OCI-LY1 (cell line): ENCODE measurements at regions not wholly inside any gene's neighbourhood (a gene's known extent, or its start where the extent isn't known, plus 50 kb on each side); places are given as distances from the start of the nearest gene placed in this dataset.

Experiments used
- H2AFZ ChIP-seq: fragments of 200-600 bp; sonication (generic), shearing (Covaris generic); 2 replicates; pipeline ENCODE4 v1.6.0; 2014; ENCODE audit warnings: antibody characterized with exemption, mild to moderate bottlenecking, low read length
- H3F3A ChIP-seq: fragments of 200-600 bp; sonication (generic), shearing (Covaris generic); 2 replicates; pipeline ENCODE4 v1.6.0; 2014; ENCODE audit warnings: mild to moderate bottlenecking, antibody characterized with exemption, low read length, moderate library complexity; ENCODE audit not compliant: insufficient read depth
- H3K27ac ChIP-seq: fragments of 200-600 bp; sonication (generic); 2 replicates; pipeline ENCODE4 v1.5.1; 2014; ENCODE audit warnings: low read length, mixed run types, mild to moderate bottlenecking, low read depth; ENCODE audit not compliant: poor library complexity, severe bottlenecking
- H3K27me3 ChIP-seq: fragments of 200-600 bp; sonication (generic); 2 replicates; pipeline ENCODE4 v1.6.0; 2014; ENCODE audit warnings: antibody characterized with exemption, mild to moderate bottlenecking, low read length, moderate library complexity; ENCODE audit not compliant: insufficient read depth
- H3K36me3 ChIP-seq: fragments of 200-600 bp; sonication (generic); 2 replicates; pipeline ENCODE4 v1.6.1; 2014; ENCODE audit warnings: mild to moderate bottlenecking, antibody characterized with exemption, low read length, moderate library complexity, mixed read lengths; ENCODE audit not compliant: insufficient read depth
- H3K4me1 ChIP-seq: fragments of 200-600 bp; sonication (generic); 2 replicates; pipeline ENCODE4 v1.5.1; 2014; ENCODE audit warnings: mild to moderate bottlenecking, low read length, moderate library complexity; ENCODE audit not compliant: insufficient read depth, severe bottlenecking
- H3K4me2 ChIP-seq: fragments of 200-600 bp; sonication (generic), shearing (Covaris generic); 2 replicates; pipeline ENCODE4 v1.6.1; 2014; ENCODE audit warnings: low read length
- H3K4me3 ChIP-seq: fragments of 200-600 bp; sonication (generic); 2 replicates; pipeline ENCODE4 v1.5.1; 2014; ENCODE audit warnings: low read length, low read depth, mild to moderate bottlenecking, mixed read lengths; ENCODE audit not compliant: poor library complexity, severe bottlenecking
- H3K79me2 ChIP-seq: fragments of 200-600 bp; shearing (Covaris generic); 2 replicates; pipeline ENCODE4 v1.6.1; 2016; ENCODE audit warnings: mixed run types, low read length, mixed read lengths; ENCODE audit not compliant: insufficient read depth
- H3K9ac ChIP-seq: fragments of 200-600 bp; sonication (generic), shearing (Covaris generic); 2 replicates; pipeline ENCODE4 v1.6.1; 2014; ENCODE audit warnings: mild to moderate bottlenecking, low read length, mixed read lengths
- H3K9me2 ChIP-seq: fragments of 200-600 bp; sonication (generic), shearing (Covaris generic); 2 replicates; pipeline ENCODE4 v1.6.1; 2014; ENCODE audit warnings: low read depth, mild to moderate bottlenecking, low read length, mixed read lengths
- H3K9me3 ChIP-seq: fragments of 200-600 bp; shearing (Covaris generic); 2 replicates; pipeline ENCODE4 v1.6.1; 2014; ENCODE audit warnings: low read length, mixed read lengths
- H4K20me1 ChIP-seq: fragments of 200-600 bp; sonication (generic), shearing (Covaris generic); 2 replicates; pipeline ENCODE4 v1.6.0; 2016; ENCODE audit warnings: mild to moderate bottlenecking, low read length; ENCODE audit not compliant: insufficient read depth
- CTCF ChIP-seq: fragments of 200-600 bp; sonication (generic), shearing (Covaris generic); IDR thresholded peaks from 2 replicates; pipeline ENCODE4 v1.5.1; 2017; ENCODE audit warnings: mild to moderate bottlenecking, antibody characterized with exemption, low read length, moderate library complexity, mixed read lengths
- EZH2 ChIP-seq: fragments of 200-600 bp; sonication (generic), shearing (Covaris generic); IDR thresholded peaks from 2 replicates; pipeline ENCODE4 v1.8.0; 2017; ENCODE audit warnings: borderline replicate concordance, mixed run types, mild to moderate bottlenecking, antibody characterized with exemption, low read length, moderate library complexity, mixed read lengths

DNA sequence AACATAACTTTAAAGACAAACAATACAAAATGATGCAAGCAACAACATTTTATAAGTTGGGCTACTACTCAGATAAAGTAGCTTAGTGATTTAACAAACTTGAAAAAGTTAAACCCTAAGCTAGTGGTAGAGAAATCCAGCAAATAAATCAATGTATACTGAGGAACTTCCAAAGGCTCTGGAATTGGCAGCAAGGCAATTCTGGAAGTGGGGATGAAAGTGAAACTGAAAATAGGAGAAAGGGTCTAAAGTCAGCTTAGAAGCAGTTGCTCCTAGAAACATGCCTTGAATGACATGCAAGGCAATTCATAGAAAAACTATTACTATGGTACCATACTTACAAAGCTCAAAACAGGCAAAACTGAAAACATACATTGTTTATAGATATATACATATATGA is 90.0 kb upstream of the CAMK1G start:
- no peaks in the 10 kb centered on the region for H3K27me3 ChIP-seq
- TF ChIP-seq EZH2 = no peak
- no peak for TF ChIP-seq CTCF
- H3K4me3 ChIP-seq = no peak overlapping the region
- no peaks in the 10 kb centered on the region for H4K20me1 ChIP-seq
- no peak overlapping the region for H3K4me2 ChIP-seq
- no peaks in the 10 kb centered on the region for H3K79me2 ChIP-seq
- H3K36me3 ChIP-seq = no peaks in the 10 kb centered on the region
- H3F3A ChIP-seq = no peaks in the 10 kb centered on the region
- H3K9me3 ChIP-seq = no peaks in the 10 kb centered on the region
- H3K27ac ChIP-seq = no peak overlapping the region
- no peaks in the 10 kb centered on the region for H3K4me1 ChIP-seq
- no peaks in the 10 kb centered on the region for H3K9me2 ChIP-seq
- no peak overlapping the region for H3K9ac ChIP-seq
- H2AFZ ChIP-seq = no peak overlapping the region

GRCh38 chr1:209497729-209498128 is 85.8 kb upstream of the CAMK1G start:
- Histone ChIP-seq H3K4me2 (no peak overlapping the region), H4K20me1 (no peaks in the 10 kb centered on the region), H3K27ac (no peak overlapping the region), H3K4me3 (no peak overlapping the region), H2AFZ (no peak overlapping the region), H3F3A (no peaks in the 10 kb centered on the region), H3K9me3 (peaks cover 3% of the 10 kb centered on the region; the same call in 1 of the 2 replicates), H3K9ac (no peak overlapping the region), H3K9me2 (no peaks in the 10 kb centered on the region), H3K79me2 (no peaks in the 10 kb centered on the region), H3K4me1 (no peaks in the 10 kb centered on the region), H3K36me3 (no peaks in the 10 kb centered on the region), H3K27me3 (no peaks in the 10 kb centered on the region)
- no peak for TF ChIP-seq EZH2
- no peak for TF ChIP-seq CTCF

DNA sequence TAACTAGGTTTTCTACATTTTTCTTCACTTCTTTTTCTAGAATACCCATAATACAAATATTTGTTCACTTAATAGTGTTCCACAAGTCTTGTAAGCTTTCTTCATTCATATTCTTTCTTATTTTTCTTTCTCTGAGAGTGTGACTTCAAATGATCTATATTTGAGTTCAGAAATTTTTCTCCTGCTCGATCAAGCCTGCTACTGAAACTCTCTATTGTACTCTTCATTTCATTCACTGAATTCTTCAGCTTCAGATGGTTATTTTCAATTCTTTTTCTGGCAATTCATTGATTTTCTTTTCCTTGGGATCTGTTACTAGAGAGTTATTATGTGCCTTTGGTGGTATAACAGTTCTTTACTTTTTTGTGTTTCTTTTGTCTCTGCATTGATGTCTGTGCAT is 82.5 kb upstream of the CAMK1G start:
- Histone ChIP-seq H2AFZ (no peak overlapping the region), H3K9me3 (peaks cover 3% of the 10 kb centered on the region; the same call in 1 of the 2 replicates)

More for the DNA sequence above, 82.5 kb upstream of the CAMK1G start:
- no peaks in the 10 kb centered on the region for H3K27me3 ChIP-seq
- H3K27ac ChIP-seq = no peak overlapping the region
- H4K20me1 ChIP-seq = no peaks in the 10 kb centered on the region
- no peaks in the 10 kb centered on the region for H3K9me2 ChIP-seq
- H3K79me2 ChIP-seq = no peaks in the 10 kb centered on the region
- H3K4me2 ChIP-seq = no peak overlapping the region
- no peak overlapping the region for H3K4me3 ChIP-seq
- TF ChIP-seq CTCF (no peak), EZH2 (no peak)
- H3K9ac ChIP-seq = no peak overlapping the region
- no peaks in the 10 kb centered on the region for H3K4me1 ChIP-seq
- H3K36me3 ChIP-seq = no peaks in the 10 kb centered on the region
- H3F3A ChIP-seq = no peaks in the 10 kb centered on the region
